DMS 273 treated with DMSO at 0.1 percent for 48 hours (cell line): ENCODE measurements at regions not wholly inside any gene's neighbourhood (a gene's known extent, or its start where the extent isn't known, plus 50 kb on each side); places are given as distances from the start of the nearest gene placed in this dataset.

ENCODE experiments used
- DNase-seq: peaks from one replicate; lab custom pipeline; 2025; lab: John Stamatoyannopoulos, UW

DNA sequence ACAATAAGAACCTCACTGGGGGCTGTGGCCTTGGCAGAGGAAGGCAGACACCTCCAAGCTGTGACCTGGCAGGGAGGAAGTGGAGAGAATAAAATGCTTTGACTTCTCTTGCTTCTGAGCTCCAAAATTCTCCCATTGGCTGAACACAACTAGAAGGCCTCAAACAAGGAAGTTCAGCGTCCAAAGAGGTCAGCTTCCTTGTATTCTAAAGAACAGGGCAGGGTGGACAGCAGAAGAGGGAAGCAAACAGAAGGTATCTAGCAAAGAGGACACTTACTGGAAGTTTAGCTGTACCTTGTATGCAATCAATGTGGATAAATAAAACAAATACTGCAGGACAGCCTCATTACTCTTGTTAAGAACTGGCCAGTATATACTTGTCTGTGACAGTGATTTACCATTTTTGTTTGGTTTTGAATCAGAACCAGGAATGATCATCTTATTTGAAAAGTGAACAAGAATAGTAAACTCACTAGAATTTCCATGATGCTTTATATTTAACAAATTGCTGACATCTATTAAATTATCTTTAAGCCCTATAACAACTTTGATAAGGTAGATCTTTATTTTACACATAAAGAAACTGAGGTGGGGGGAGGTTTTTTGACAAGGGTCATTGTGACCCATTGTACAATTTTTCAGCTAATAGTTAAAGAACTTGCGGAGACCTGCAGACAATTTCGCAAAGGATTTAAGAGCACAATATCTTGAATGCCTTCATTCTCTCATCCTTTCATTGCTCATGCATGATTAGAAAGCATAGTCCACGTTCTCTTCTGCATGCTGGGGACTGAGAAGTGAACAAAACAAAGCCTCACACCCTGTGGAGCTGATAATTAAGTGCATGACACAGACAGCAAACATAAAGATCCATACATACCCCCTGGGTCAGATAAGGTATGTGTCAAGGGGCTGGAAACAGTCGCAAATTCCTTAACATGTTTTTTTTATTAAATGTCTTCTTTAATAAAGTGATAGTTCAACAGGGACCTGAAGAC, 1448.0 kb downstream of the AACS start:
- DNase-seq: no peak

DNA sequence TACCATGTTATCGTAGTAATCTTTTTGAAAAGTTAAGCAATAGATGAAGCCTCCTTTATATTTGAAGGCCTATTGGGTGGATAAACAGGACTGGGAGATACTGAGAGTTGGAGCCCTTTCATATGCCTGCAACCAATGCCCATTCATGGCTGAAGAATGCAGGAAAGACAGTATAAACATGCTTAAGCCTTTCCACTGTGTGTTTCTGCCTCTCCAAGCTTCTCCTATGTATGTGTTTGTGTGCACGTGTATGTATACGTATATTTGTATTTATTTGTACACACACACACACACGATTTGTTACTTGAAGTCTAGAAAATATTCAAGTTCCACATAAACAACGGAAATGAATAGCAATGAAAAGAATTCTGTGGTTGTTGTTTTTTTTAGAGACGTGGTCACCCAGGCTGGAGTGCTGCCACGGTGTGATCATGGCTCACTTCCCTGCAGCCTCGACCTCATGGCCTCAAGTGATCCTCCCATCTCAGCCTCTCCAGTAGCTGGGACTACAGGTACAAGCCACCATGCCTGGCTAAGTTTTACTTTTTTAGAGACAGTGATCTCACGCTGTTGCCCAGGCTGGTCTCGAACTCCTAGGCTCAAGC, 1453.5 kb downstream of the AACS start:
- DNase-seq: no peak

DNA sequence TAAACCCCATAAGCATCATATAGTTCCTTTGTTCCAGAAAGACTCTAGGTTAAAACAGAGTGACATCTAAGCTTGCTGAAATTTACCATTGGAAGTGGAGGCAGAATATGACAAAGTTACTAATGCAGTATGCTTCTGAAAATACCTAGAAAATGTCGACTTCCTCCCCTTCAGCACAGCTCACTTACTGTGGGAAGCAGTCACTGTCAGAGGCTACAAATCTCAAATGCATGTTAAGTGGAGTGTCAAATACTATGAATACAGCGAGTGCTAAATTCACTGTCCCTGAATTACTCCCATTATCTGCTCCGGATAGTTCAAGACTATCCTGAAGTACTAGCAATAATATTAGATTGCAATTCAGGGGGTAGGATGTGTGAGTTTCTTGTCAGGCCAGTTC, 1454.6 kb downstream of the AACS start:
- no peak for DNase-seq

DNA sequence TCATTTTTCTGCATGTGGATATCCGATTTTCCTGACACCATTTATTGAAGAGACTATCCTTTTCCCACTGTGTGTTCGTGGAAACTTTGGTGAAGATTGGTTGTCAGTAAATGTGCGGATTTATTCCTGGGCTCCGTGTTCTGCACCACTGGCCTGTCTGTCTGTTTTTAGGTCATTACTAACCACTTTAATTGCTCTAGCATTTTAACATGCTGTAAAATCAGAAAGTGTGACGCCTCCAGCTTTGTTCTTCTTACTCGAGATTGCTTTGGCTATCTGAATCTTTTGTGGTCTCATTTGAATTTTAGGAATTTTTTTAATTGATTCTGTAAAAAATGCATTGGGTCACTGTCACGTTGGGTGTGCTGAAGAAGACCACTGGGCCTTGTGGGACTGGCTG, 1458.7 kb downstream of the AACS start:
- no peak for DNase-seq

DNA sequence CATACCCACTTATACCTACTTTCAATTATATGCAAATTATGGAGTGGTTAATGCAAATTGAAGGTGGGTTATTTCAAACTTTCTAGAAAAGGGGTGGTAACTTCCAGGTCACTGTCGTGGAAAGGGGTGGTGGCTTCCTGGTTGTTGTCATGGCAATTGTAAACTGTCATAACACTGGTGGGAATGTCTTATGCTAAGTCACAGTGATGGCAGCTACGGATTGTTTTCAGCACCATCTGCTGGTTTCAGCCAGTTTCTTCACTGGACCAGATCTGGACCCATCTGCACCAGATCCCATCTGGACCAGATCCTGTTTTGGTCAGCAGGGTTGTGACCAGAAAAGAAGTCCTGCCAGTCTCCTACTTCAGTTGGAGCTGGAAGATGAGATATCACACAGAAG, 1469.3 kb downstream of the AACS start:
- DNase-seq: no peak

DNA sequence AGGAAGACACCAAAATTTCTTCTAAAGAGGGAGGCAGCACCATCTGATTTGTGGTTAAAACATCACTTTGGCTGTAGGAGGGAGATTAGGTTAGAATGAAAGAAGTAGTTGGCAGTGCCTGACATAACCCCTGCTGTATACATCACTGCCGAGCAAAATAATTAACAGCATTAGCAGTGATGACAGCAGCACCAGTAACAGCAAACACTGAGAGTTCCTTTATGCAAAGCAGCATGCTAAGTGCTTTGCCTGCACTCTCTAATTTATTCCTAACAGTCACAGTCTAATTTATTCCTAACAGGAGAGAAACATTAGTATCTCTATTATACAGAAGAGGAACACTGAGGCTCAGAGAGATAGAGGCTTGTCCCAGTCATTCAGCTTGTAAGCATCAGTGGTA, 1469.7 kb downstream of the AACS start:
- DNase-seq: no peak

DNA sequence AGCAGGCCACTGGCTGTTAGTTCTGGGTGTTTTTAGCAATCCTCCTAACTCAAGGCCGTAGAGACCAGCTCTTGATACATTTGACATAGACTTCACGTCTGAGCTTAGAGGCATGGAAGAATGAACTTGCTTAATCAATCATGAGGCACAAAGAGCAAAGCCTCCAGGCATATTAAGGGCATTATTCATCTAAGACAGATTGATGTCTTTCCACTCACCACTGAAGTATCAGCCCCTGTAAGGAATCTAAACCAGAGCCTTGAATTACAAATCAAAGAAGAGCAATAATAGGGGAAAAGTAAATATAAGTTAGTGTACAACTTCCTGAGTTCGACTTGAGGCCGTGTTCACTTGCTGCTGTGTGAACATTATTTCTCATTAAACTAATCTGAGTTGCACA, 1470.7 kb downstream of the AACS start:
- no peak for DNase-seq

DNA sequence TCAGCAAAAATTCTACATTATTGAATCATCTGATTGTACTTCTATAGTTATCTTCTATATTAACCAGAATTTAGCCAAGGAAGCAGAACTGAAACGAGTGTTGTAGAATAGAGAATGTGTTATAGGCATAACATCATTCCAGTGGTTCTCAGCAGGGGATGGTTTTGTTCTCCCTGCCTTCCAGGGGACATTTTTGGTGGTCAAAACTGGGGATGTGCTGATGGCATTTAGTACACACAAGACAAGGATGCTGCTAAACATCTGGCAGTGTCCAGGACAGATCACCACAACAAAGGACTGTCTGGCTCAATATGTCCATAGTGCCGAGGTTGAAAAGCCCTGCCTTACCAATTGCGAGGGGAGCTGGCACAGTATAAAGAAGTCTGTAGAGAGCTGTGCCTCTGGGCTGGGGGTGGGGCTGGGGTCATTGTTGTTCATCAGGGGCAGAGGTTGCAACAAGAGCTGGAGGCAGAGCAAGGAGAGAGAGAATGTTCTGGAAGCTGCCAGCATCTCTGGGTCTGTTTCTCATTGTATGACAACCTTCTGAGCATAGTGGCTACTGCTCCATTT, 1472.8 kb downstream of the AACS start:
- DNase-seq: no peak

DNA sequence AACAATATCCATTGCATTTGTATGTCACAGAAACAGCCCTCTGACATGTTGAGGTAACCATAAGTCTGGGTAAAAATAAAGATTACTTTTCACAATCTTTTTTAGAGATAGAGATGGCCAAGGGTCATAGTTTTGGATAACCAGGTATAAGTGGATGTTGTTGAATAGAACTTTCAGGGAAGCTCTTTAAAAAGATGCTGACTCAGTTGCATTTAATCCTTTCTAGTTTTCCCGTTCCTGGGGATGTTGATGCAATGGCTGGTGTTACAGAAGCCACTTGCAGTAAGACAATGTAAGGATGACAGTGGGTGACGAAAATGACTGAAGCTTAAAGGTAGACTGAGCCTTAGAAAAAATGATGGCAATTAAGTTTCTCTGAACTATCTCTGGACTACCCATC, 1473.7 kb downstream of the AACS start:
- DNase-seq: no peak

DNA sequence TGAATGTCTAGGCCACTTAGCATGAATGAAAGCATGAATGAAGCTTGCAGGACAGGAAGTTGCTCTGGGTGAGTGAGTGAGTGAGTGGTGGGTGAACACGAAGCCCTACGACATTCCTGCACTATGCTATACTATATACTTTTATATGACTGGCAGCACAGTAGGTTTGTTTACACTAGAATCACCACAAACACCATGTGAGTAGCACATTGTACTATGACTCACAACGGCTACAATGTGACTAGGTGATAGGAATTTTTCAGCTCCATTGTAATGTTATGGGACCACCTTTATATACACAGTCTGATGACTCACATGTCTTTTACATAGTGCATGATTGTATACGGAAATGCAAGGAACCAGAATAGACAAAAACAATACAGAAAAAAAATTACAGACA, 1480.2 kb downstream of the AACS start:
- no peak for DNase-seq

DNA sequence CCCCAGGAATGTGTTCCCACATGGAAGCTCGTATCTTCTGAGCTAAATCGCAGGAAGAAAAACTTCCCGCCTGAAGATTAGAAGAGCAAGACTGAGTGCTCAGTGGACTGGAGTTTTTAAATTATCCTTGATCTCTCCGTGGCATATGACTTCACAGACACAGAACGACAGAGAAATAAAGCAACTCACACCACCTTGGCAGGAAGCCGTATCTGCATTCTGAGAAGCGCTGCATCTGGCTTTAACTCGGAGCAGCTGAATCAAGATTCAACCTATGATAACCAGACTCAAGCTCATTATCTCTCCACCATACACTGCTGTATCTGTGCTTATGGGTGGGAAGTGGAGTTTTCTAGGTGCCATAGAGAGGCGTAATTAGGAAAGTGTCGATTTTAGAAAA, 1482.7 kb downstream of the AACS start:
- DNase-seq: no peak

DNA sequence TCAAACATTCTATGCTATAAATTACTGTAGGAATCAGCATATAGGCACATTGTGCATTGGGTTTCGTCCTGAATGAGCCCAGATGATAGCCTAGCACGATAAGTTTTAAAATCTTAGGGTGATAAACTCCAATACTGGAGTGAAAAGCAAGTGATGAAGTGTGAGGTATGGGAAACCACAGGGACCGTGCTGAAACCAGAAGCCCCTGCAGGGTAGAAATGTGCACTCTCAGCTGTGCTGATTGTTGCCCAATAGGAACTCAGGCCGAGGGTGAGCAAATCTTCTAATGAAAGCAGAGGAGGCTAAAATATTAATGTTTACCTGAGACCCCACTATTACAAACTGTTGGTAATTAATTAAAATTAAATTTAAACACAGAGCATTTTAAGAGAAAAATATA, 1486.6 kb downstream of the AACS start:
- no peak for DNase-seq

DNA sequence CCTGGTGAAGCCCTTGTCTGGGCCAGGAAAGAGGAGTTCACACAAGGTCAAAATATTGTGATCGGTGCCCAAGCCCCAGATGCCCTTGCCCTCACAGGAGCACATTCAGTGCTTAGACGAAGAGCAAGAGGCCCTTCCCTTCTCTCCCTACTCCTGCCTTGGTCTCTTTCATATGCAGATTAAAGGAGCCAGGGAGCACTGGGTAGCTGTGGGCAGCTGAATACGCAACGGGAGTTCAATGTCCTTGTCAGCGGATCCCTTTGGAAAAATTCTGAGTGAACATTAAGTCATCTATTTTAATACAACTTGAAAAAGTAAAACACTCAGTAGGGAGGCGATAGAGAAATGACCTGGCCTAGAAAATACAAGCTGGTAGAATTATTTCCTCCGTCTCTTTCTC, 1489.4 kb downstream of the AACS start:
- no peak for DNase-seq

DNA sequence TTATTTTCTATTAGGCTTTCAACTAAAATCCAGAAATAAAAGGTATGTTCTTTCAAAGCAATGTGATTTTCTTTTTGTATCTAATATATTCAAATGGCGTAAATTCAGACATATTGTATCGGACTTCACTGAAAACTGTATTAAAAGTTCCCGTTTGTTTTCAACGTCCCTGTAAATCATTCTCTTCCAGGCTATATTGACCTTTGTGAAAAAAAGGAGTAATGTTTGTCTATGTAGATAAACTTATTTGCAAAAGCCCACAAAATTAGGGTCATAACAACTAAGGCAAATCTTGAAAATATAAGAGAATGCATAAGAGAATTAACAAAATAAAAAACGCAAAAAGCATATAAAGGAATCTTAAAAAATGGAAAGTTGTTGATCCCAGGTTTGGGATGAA, 1492.4 kb downstream of the AACS start:
- no peak for DNase-seq

DNA sequence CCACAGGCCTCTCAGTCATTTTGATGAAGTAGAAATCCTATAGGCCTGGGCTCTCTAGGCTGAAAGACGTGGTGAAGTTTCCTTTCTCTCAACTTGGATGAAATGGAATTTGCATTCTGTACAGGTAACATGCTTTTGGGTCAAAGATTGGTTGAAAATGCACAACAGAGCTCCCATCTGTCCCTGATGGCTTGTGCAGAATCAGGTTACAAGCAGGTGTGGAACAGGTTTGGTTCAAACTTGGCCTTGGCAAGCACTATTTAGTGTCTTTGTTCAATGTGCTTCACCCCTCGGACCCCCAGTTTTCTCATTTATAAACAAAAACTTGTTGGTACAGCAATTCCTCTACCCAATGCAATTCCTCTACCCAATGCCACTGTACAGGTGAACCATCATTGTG, 1493.0 kb downstream of the AACS start:
- no peak for DNase-seq

DNA sequence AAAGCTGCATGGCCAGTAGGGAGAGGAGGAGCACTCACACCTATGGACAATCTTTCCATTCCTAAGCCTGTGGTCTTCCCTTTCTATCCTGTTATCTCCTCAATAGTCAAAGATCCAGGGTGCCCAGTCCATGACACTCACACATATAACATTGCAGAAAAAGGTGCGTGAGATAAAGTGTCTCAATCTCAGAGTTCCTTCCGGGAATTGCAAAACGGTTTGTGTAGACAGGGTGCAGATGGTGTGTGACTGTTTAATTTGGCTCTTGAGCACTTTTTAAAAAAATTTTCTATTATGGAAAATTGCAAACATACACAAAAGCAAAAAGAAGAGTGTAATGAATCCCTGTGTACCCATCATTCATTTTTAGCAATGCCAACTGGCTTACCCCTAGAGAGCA, 1493.6 kb downstream of the AACS start:
- no peak for DNase-seq

DNA sequence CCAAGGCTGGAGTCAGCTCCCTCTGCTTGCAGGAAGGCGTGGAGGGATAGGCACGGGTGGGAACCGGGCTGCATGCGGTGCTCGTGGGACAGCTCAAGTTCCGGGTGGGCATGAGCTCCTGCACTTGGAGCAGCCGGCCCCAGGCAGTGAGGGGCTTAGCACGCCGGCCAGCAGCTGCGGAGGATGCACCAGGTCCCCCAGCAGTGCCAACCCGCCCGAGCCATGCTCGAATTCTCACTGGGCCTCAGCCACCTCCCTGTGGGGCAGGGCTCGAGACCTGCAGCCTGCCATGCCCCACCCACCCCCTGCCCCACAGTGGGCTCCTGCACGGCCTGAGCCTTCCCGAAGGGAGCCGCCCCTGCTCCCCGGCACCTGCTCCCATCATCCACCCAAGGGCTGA, 1501.8 kb downstream of the AACS start:
- DNase-seq: no peak

DNA sequence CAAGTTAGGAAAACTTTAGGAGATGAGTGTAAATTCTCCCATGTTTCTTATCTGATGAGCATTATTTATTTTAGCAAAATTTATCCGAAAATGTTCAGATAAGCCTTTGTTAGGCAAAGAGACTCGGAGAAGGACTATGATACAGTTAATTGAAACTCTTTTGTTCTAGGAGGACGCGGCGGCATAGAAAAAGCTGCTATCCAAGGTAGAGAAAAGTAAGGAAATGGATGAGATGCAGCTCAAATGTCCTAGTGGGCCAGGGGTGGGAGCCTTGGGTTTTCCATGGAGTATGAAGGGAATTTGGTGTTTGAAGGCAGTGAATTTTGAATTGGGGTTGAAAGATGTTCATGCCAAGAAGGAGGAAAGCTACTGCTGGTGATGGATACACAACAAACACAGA, 1504.5 kb downstream of the AACS start:
- DNase-seq: no peak

DNA sequence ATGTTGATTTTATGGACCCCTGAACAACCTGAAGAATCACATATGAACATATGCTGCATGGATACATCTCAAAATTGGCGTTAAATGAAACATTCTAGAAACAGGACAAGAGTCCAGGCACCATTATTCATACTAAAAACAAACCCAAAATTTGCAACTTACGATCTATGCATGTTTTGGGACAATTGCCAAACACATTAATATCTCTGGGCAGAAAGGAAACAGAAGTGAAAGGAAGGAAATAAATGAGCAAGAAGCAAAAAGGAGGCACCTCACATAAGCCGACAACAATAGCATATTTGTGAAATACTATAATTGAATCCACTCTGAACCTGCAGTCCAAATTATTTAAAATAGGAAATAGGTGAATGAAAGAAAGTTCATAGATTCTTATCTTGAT, 1505.3 kb downstream of the AACS start:
- DNase-seq: no peak

DNA sequence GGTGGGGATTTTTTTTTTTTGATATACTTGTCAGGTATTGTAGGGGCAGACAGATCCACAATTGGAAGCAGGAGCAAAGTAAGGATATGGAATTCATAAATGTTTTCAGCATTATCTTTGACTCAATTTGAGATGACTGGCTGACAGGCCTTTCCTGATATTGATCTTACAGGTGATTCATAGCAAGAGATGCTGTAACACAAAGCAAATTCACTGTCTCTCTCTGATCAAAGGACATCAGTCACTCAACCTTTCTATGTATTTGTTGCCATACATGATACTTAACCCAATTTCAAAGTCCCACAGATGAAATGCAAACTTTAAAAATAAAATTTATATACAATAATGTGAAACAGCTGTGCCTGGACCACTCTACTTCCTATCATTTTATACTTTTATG, 1506.9 kb downstream of the AACS start:
- no peak for DNase-seq

DNA sequence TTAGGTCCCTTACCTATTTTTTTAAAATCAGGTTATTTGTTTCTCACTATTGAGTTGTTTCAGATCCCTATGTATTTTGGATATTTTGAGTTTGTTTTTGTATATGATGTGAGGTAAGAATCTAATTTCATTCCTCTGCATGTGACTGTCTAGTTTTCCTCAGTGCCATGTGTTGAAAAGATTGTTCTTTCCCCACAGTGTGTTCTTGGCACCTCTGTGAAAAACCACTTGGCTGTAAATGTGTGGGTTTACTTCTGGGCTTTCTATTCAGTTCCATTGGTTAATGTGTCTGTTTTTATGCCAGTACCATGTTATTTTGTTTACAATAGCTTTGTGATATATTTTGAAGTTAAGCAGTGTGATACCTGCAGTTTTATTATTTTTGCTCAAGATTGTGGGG, 1516.4 kb downstream of the AACS start:
- DNase-seq: no peak

DNA sequence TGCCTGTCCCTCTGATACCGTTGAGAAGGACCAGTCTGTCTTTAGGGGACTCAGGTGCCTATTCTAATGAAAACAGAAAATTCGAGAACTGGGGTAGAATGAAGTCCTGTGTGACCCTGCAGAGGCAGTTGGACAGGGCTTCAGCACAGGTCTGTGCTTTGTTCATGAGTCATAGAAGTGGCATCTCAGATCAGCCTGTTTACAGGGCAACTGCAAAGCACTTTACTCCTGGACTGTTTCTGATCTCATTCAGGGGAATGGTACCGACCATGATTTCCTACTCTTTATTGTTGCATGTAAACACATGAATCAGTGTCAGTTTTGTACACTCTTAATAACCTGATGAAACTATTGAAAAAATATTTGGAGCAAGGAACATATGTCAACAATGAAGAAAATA, 1517.0 kb downstream of the AACS start:
- no peak for DNase-seq

DNA sequence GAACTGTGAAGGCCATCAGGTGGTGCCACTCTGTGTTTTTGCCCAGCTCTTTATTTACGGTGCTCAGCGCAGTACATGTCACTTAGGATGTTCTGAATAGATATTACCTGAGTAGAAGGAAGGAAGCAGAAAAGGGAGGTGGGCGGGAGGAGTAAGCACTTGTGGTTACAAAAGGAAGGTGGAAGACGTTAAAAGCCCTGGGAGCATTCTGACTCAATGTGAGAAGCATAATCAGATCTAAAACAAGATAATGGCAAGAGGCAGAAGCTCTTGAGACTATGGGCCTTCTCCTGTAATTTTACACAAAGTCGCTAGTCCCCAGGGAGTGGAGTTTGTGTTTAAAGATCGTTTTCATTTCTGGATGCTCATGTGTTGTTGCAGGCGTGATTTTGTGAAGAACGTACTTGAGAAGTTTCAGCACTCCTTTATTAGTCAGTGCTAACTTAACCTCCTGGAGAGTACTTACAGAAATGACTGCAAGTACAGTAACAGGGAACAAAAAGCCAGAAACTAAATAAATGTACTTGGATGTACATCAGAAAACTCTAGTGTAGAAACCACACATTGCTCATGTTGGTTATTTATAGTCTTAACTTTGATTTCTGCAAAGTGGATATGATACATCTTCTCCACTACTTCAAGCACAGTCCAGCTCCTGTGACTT, 1523.5 kb downstream of the AACS start:
- DNase-seq: no peak
